ENCODE measurements at regions not wholly inside any gene's neighbourhood (a gene's known extent, or its start where the extent isn't known, plus 50 kb on each side); places are given as distances from the start of the nearest gene placed in this dataset.

DNA sequence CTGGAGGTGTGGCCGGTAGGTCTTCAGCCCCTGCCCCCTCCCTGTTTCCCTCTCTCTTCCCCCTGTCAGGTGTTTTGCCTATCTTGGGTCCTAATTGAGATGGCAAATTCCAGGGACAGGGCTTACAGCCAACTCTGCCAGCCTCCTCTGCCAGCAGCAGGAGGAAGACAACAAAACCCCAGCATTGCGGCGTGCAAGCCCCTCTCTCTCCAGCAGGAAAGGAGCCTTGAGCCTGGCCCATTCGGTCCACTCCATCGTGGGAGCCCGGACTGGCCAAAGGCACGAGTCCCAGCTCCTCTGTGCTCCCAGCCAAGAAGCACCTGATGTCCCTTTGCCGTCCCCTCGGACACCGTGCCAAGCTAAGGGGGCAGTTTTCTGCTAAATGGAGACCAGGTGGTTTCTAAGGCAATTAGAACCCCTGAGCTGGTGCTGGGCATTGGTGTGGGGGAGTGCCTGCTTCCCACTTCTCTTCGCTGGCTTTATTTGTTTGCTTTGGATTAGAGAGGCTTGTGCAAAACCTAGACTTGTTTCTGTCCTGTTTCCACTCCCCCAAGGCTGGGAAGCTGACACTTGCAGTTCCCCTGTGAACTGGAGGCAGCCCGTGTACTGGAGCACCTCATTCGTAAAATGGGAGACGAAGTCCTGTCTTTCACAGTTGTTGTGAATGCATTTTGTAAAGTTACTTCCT is 57.1 kb upstream of the LHX5 start:
- Histone ChIP-seq H3K4me1 (ENCODE audit: control insufficient read depth, insufficient read depth, low read length) (peaks cover 5% of the 10 kb centered on the region), H3K27me3 (ENCODE audit: control insufficient read depth, insufficient read depth, low read length) (peaks cover 10% of the 10 kb centered on the region), H3K9me3 (ENCODE audit: control insufficient read depth, insufficient read depth, low read length) (no peaks in the 10 kb centered on the region), H3K4me3 (ENCODE audit: low read depth, low read length) (no peak overlapping the region), H3K27ac (ENCODE audit: low read depth, low read length) (no peak overlapping the region), H3K36me3 (ENCODE audit: control insufficient read depth, insufficient read depth, low read length) (no peaks in the 10 kb centered on the region)
- WGBS (ENCODE audit: insufficient coverage): 41% methylated on average over 12 of the region's 14 CpGs
- peak in 1 of 6 donors; percentile 11 for DNase-seq (ENCODE audit: low read depth in 4 of 6, low spot score in 6 of 6)

DNA sequence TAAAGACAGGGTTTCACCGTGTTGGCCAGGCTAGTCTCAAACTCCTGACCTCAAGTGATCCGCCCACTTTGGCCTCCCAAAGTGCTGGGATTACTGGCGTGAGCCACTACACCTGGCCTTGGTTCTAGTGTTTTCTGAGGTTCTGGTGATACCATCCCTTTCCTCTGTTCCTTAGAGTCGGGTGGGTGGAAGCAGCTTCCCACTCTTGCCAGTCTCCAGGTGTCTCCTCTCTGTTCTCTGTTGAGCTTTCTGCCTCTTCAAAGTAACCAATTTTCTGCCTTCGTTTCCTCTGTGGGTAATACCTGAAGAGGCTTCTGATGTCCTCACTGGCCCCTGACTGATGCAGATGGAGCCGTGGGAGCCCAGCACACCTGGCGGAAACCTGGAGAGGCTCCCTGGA is 53.4 kb upstream of the LHX5 start:
- Histone ChIP-seq H3K36me3 (ENCODE audit: control insufficient read depth, insufficient read depth, low read length) (no peaks in the 10 kb centered on the region), H3K9me3 (ENCODE audit: control insufficient read depth, insufficient read depth, low read length) (no peaks in the 10 kb centered on the region), H3K27me3 (ENCODE audit: control insufficient read depth, insufficient read depth, low read length) (peaks cover 20% of the 10 kb centered on the region), H3K4me3 (ENCODE audit: low read depth, low read length) (no peak overlapping the region), H3K27ac (ENCODE audit: low read depth, low read length) (no peak overlapping the region), H3K4me1 (ENCODE audit: control insufficient read depth, insufficient read depth, low read length) (peaks cover 8% of the 10 kb centered on the region)
- no peak for DNase-seq (ENCODE audit: low read depth in 4 of 6, low spot score in 6 of 6)
- WGBS (ENCODE audit: insufficient coverage): 91% methylated on average over 6 of the region's 7 CpGs

DNA sequence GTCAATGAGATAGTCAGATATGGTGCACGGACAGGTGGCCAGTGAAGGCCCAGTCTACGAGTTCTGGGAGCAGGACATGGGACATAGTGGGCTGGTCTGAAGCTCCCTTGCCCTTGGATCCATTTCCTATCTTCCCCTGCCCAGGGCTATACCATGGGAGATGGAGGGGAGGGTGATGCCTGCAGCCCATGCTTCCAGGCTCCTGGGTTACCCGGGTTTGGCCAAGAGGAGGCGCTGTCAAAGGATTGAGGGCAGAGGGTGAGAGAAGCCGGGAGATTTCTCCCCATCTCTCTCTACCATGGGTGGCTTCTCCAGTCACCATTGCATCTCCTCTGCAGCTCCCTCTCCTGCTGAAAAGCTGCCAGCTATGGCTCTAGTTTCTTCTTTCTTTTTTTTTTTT is 52.8 kb upstream of the LHX5 start:
- no peaks in the 10 kb centered on the region for H3K36me3 ChIP-seq (ENCODE audit: control insufficient read depth, insufficient read depth, low read length)
- no peak overlapping the region for H3K4me3 ChIP-seq (ENCODE audit: low read depth, low read length)
- peaks cover 23% of the 10 kb centered on the region for H3K27me3 ChIP-seq (ENCODE audit: control insufficient read depth, insufficient read depth, low read length)
- peaks cover 14% of the 10 kb centered on the region for H3K4me1 ChIP-seq (ENCODE audit: control insufficient read depth, insufficient read depth, low read length)
- no peak overlapping the region for H3K27ac ChIP-seq (ENCODE audit: low read depth, low read length)
- no peak for DNase-seq (ENCODE audit: low read depth in 4 of 6, low spot score in 6 of 6)
- H3K9me3 ChIP-seq (ENCODE audit: control insufficient read depth, insufficient read depth, low read length): no peaks in the 10 kb centered on the region
- 100% methylated on average over 1 of the region's 5 CpGs for WGBS (ENCODE audit: insufficient coverage)

DNA sequence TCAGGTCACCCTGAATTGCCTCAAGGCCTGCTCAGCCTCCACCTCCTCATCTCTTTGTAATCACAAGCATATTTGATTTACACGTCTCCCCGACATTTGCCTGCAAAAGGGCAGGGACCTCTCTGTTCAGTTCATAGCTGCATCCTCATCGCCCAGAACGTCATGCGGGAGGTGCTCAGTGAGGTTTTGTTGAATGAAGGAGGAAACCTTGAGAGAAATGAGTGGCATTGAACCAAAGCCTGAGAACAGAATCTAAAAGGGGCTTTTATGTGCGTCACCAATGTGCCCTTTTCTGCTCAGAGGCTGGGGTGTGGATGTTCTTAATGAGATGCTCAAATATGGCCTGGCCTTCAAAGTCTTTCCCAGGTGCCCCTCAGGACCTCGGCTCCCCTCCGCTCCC is 50.0 kb upstream of the LHX5 start:
- 71% methylated on average over 5 of the region's 8 CpGs for WGBS (ENCODE audit: insufficient coverage)
- Histone ChIP-seq H3K36me3 (ENCODE audit: control insufficient read depth, insufficient read depth, low read length) (no peaks in the 10 kb centered on the region), H3K4me3 (ENCODE audit: low read depth, low read length) (no peak overlapping the region), H3K4me1 (ENCODE audit: control insufficient read depth, insufficient read depth, low read length) (peaks cover 15% of the 10 kb centered on the region), H3K27ac (ENCODE audit: low read depth, low read length) (no peak overlapping the region), H3K27me3 (ENCODE audit: control insufficient read depth, insufficient read depth, low read length) (peaks cover 37% of the 10 kb centered on the region), H3K9me3 (ENCODE audit: control insufficient read depth, insufficient read depth, low read length) (no peaks in the 10 kb centered on the region)
- no peak for DNase-seq (ENCODE audit: low read depth in 4 of 6, low spot score in 6 of 6)

Measured in spinal cord (tissue), 9 donors.